Psoas muscle (tissue), 7 donors: ENCODE measurements at regions not wholly inside any gene's neighbourhood (a gene's known extent, or its start where the extent isn't known, plus 50 kb on each side); places are given as distances from the start of the nearest gene placed in this dataset.

ENCODE experiments used
- ATAC-seq, 4 donors: fragments of 200-7000 bp; cut with Tn5 transposase; one replicate each; pipeline ENCODE4 v1.9.1; 2020; ENCODE audit warnings: moderate library complexity in 3 of 4, mild to moderate bottlenecking in 2 of 4
- DNase-seq, 2 donors: peaks; one replicate each; pipeline ENCODE4 v3.0.0-alpha.2; 2020
- H3K27ac ChIP-seq: fragments of 200-600 bp; one replicate; pipeline ENCODE4 v1.8.0; 2022
- H3K27me3 ChIP-seq, 3 donors: fragments of 200-600 bp in 1 of 3; one replicate each; pipeline versions ENCODE4 v1.6.1 to v1.8.0; 2013 to 2022; ENCODE audit warnings: low read length in 2 of 3, mild to moderate bottlenecking in 2 of 3, moderate library complexity in 1 of 3; ENCODE audit not compliant: insufficient read depth in 3 of 3
- H3K36me3 ChIP-seq, 2 donors: fragments of 200-600 bp in 1 of 2; one replicate each; pipeline versions ENCODE4 v1.6.1 to v1.8.0; 2013 to 2022; ENCODE audit warnings: low read depth in 1 of 2, mild to moderate bottlenecking in 1 of 2, moderate library complexity in 1 of 2; ENCODE audit not compliant: insufficient read depth in 1 of 2
- H3K4me1 ChIP-seq: fragments of 200-600 bp; one replicate; pipeline ENCODE4 v1.8.0; 2022
- H3K4me3 ChIP-seq: fragments of 200-600 bp; one replicate; pipeline ENCODE4 v1.8.0; 2022; ENCODE audit warnings: mild to moderate bottlenecking
- H3K9me3 ChIP-seq: fragments of 200-600 bp; one replicate; pipeline ENCODE4 v1.8.0; 2022
- WGBS, 3 donors: extraction: QIAGEN DNeasy Blood & Tissue Kit; methylation state at CpG; one replicate each; pipeline versions ENCODE4 v1.1.6 to v1.1.7; 2013; 5-methylcytosine and 5-hydroxymethylcytosine counted together
- intact Hi-C, 2 donors: fragments of 100-400 bp; cut with DNase I; formaldehyde crosslinking; loops; one replicate each; pipeline versions ENCODE4 v1.11.0 to v1.14.2; 2022
- TF ChIP-seq, protein P1 (sequence below): fragments of 200-600 bp; IDR thresholded peaks from one replicate; pipeline ENCODE4 v1.8.0; 2022; ENCODE audit warnings: antibody characterized with exemption
- donor health status: healthy with polysubstance abuse.
- donor health status: DM: no; HTN: no; CAD: no; lungs with moderate emphysema.
- donor health status: Bipolar disorder and iron deficiency.
- donor health status: healthy.
- donor health status: DM: yes; HTN: yes; CAD: no.
- donor health status: DM: no; HTN: no; CAD: no.
- donor health status: DM: yes; HTN: yes; CAD: no.

- Histone ChIP-seq H3K4me3 (no peak overlapping the region), H3K36me3 (no peaks in the 10 kb centered on the region), H3K27me3 (peaks cover 0 to 1% (median 0%) of the 10 kb centered on the region in 3 donors), H3K4me1 (no peaks in the 10 kb centered on the region), H3K27ac (no peak overlapping the region), H3K9me3 (no peaks in the 10 kb centered on the region)
- 24 to 29% (median 28%) methylated on average over 3 of the region's 3 CpGs for WGBS, 3 donors
- intact Hi-C loops, result no loop called here
- TF ChIP-seq, protein P1, sequence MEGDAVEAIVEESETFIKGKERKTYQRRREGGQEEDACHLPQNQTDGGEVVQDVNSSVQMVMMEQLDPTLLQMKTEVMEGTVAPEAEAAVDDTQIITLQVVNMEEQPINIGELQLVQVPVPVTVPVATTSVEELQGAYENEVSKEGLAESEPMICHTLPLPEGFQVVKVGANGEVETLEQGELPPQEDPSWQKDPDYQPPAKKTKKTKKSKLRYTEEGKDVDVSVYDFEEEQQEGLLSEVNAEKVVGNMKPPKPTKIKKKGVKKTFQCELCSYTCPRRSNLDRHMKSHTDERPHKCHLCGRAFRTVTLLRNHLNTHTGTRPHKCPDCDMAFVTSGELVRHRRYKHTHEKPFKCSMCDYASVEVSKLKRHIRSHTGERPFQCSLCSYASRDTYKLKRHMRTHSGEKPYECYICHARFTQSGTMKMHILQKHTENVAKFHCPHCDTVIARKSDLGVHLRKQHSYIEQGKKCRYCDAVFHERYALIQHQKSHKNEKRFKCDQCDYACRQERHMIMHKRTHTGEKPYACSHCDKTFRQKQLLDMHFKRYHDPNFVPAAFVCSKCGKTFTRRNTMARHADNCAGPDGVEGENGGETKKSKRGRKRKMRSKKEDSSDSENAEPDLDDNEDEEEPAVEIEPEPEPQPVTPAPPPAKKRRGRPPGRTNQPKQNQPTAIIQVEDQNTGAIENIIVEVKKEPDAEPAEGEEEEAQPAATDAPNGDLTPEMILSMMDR, result no peak
- DNase-seq (no peak), ATAC-seq (no peak)
Measured at GRCh38 chr6:19175023-19175422, 662.1 kb upstream of the ID4 start.

- ATAC-seq (peak; percentile 52 to 81 (median 77)), DNase-seq (peak; percentile 48 to 70)
- no peak overlapping the region for H3K4me3 ChIP-seq
- no peaks in the 10 kb centered on the region for H3K9me3 ChIP-seq
- TF ChIP-seq, protein P1, result no peak
- no peaks in the 10 kb centered on the region for H3K4me1 ChIP-seq
- no peaks in the 10 kb centered on the region for H3K36me3 ChIP-seq
- WGBS, 3 donors, result 17 to 26% (median 21%) methylated on average over 13 of the region's 13 CpGs
- peaks cover 0 to 1% (median 0%) of the 10 kb centered on the region in 3 donors for H3K27me3 ChIP-seq
- intact Hi-C loops, result no loop called here
- no peak overlapping the region for H3K27ac ChIP-seq
Measured at GRCh38 chr6:19180348-19181072, 656.7 kb upstream of the ID4 start.

DNA sequence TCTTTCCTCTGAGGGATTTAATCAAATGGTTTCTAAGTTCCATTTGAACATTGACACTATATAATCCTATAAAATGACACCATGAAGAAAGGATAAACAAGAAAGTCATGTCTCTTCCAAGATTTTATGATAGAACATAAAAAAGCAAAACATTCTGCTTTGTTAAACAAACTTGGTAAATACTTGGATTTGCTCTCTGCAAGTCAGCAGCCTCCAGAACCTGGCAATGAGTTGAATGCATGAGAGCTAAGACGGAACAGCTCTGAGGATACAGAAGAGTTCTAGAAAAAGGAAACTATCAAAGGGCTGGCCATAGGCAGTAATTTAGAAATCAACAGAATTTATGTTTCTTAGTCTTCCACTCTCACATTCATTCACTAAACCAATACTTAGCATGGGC lies 656.0 kb upstream of the ID4 start:
- Histone ChIP-seq H3K9me3 (no peaks in the 10 kb centered on the region), H3K4me1 (no peaks in the 10 kb centered on the region), H3K27me3 (peaks cover 0 to 1% (median 0%) of the 10 kb centered on the region in 3 donors), H3K4me3 (no peak overlapping the region), H3K36me3 (no peaks in the 10 kb centered on the region), H3K27ac (no peak overlapping the region)
- TF ChIP-seq, protein P1, result no peak
- intact Hi-C loops, result no loop called here
- ATAC-seq, result no peak
- 55 to 76% (median 57%) methylated on average over 1 of the region's 1 CpG for WGBS, 3 donors
- DNase-seq, result no peak

- 51 to 65% (median 57%) methylated on average over 2 of the region's 2 CpGs for WGBS, 3 donors
- no peak overlapping the region for H3K27ac ChIP-seq
- H3K9me3 ChIP-seq, result no peaks in the 10 kb centered on the region
- H3K4me1 ChIP-seq, result no peaks in the 10 kb centered on the region
- H3K4me3 ChIP-seq, result no peak overlapping the region
- intact Hi-C loops, result no loop called here
- H3K27me3 ChIP-seq, result no peaks in the 10 kb centered on the region
- H3K36me3 ChIP-seq, result no peaks in the 10 kb centered on the region
- DNase-seq (no peak), ATAC-seq (no peak)
- TF ChIP-seq, protein P1, result no peak
Measured at GRCh38 chr6:19193624-19194023, 643.5 kb upstream of the ID4 start.

DNA sequence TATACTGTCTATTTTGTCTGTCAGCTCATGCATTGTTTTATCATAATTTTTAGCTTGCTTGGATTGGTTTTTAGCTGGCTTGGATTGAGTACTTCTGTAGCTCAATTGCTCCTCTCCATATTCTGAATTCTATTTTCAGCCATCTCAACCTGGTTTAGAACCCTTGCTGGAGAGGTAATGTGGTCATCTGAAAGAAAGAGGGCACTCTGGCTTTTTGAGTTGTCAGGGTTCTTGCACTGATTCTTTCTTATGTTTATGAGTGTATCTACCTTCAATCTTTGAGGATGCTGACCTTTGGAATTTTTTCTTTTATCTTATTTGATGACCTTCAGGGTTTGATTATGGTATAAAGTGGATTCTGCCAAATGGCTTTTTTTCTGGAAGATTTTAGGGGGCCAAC lies 632.7 kb upstream of the ID4 start:
- no peaks in the 10 kb centered on the region for H3K27me3 ChIP-seq
- intact Hi-C loops, result no loop called here
- no peak overlapping the region for H3K4me3 ChIP-seq
- H3K27ac ChIP-seq, result no peak overlapping the region
- ATAC-seq (no peak), DNase-seq (no peak)
- no peaks in the 10 kb centered on the region for H3K9me3 ChIP-seq
- no peaks in the 10 kb centered on the region for H3K36me3 ChIP-seq
- H3K4me1 ChIP-seq, result no peaks in the 10 kb centered on the region
- TF ChIP-seq, protein P1, result no peak
